ENCODE measurements at regions not wholly inside any gene's neighbourhood (a gene's known extent, or its start where the extent isn't known, plus 50 kb on each side); places are given as distances from the start of the nearest gene placed in this dataset.

- intact Hi-C loops (cut with DNase I) = no loop called here
- Histone ChIP-seq H3K9me3 (no peaks in the 10 kb centered on the region), H3K4me1 (peaks cover 8% of the 10 kb centered on the region), H3K36me3 (no peaks in the 10 kb centered on the region), H3K27ac (no peak overlapping the region), H3K4me3 (no peak overlapping the region), H3K27me3 (ENCODE audit: low read depth) (no peaks in the 10 kb centered on the region)
- ATAC-seq = no peak
- no peak for DNase-seq
- TF ChIP-seq, protein P1, sequence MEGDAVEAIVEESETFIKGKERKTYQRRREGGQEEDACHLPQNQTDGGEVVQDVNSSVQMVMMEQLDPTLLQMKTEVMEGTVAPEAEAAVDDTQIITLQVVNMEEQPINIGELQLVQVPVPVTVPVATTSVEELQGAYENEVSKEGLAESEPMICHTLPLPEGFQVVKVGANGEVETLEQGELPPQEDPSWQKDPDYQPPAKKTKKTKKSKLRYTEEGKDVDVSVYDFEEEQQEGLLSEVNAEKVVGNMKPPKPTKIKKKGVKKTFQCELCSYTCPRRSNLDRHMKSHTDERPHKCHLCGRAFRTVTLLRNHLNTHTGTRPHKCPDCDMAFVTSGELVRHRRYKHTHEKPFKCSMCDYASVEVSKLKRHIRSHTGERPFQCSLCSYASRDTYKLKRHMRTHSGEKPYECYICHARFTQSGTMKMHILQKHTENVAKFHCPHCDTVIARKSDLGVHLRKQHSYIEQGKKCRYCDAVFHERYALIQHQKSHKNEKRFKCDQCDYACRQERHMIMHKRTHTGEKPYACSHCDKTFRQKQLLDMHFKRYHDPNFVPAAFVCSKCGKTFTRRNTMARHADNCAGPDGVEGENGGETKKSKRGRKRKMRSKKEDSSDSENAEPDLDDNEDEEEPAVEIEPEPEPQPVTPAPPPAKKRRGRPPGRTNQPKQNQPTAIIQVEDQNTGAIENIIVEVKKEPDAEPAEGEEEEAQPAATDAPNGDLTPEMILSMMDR (IDR thresholded peaks at IDR 0.05) = no peak
Observed at GRCh38 chr11:26943636-26944035, 50.3 kb upstream of the FIBIN start.
